K562 (cell line): ENCODE measurements at regions not wholly inside any gene's neighbourhood (a gene's known extent, or its start where the extent isn't known, plus 50 kb on each side); places are given as distances from the start of the nearest gene placed in this dataset.

Experiments used
- ATAC-seq: fragments of 200-7000 bp; cut with Tn5 transposase; 3 replicates; pipeline ENCODE4 v1.9.1; 2020; ENCODE audit warnings: moderate library complexity
- BruUV-seq: library from RNA; stranded (reverse); fragments of 400-500 nt; replicated peaks from 2 replicates; lab custom pipeline; 2021; lab: Mats Ljungman, UMichigan
- CTCF ChIA-PET: fragments of 300-600 bp; formaldehyde crosslinking; extraction: SDS; loops from one replicate; lab custom pipeline; 2021; ENCODE audit warnings: low intra/inter-chr PET ratio; lab: Yijun Ruan, JAX
- POLR2A ChIA-PET: fragments of 300-600, 350-650 bp; sonication (Branson Sonifier 250); formaldehyde crosslinking; extraction: SDS; loops from one replicate; lab custom pipeline; 2021; ENCODE audit warnings: antibody characterized with exemption, inconsistent platforms; lab: Yijun Ruan, JAX
- DNase-seq, 4 experiments: peaks; one replicate each; pipeline versions ENCODE4 v3.0.0 to v3.0.0-alpha.2; 2011 to 2018; ENCODE audit warnings: low spot score in 3 of 4, mixed read lengths in 3 of 4; ENCODE audit errors: extremely low read depth in 1 of 4
- FAIRE-seq: peaks from 2 replicates; lab custom pipeline; 2011; peaks lifted over from hg19 to GRCh38; lab: Jason Lieb, UNC
- H2AFZ ChIP-seq: 2 replicates; pipeline ENCODE4 v1.6.0; 2011; ENCODE audit warnings: low read depth, low read length, control low read depth, inconsistent platforms
- H3K27ac ChIP-seq: fragments of 200-600 bp; 3 replicates; pipeline ENCODE4 v1.8.0; 2011; ENCODE audit warnings: low read depth, mild to moderate bottlenecking, control low read depth, inconsistent platforms, low read length, moderate library complexity, mixed read lengths; ENCODE audit errors: extremely low read depth
- H3K27me3 ChIP-seq, 2 experiments: fragments of 300-600 bp in 1 of 2; 2 replicates in 1 of 2; 3 replicates in 1 of 2; pipeline versions ENCODE4 v1.6.0 to v1.8.0; 2011; ENCODE audit warnings: inconsistent platforms in 2 of 2, low read length in 2 of 2, mild to moderate bottlenecking in 1 of 2, mixed read lengths in 1 of 2, moderate library complexity in 1 of 2; ENCODE audit not compliant: control insufficient read depth in 2 of 2, insufficient read depth in 2 of 2
- H3K36me3 ChIP-seq: fragments of 300-600 bp; 3 replicates; pipeline ENCODE4 v1.8.0; 2011; ENCODE audit warnings: mild to moderate bottlenecking, low read length, inconsistent platforms; ENCODE audit not compliant: control insufficient read depth, insufficient read depth
- H3K4me1 ChIP-seq, 2 experiments: fragments of 200-600 bp in 1 of 2; replicated peaks in 1 of 2; 2 replicates in 1 of 2; 3 replicates in 1 of 2; pipeline versions ENCODE4 v1.5.1 to v1.8.0; 2011; ENCODE audit warnings: inconsistent platforms in 2 of 2, low read length in 2 of 2, mild to moderate bottlenecking in 1 of 2, mixed read lengths in 1 of 2, moderate library complexity in 1 of 2; ENCODE audit not compliant: control insufficient read depth in 2 of 2, insufficient read depth in 2 of 2
- H3K4me2 ChIP-seq: 2 replicates; pipeline ENCODE4 v1.6.1; 2011; ENCODE audit warnings: low read length, control low read depth, inconsistent platforms, mixed read lengths; ENCODE audit not compliant: insufficient read depth
- H3K4me3 ChIP-seq: fragments of 200-600 bp; sonication (generic), shearing (Covaris generic); 2 replicates; pipeline ENCODE4 v1.5.1; 2016; ENCODE audit warnings: control low read depth, inconsistent platforms
- H3K79me2 ChIP-seq: fragments of 200-600 bp; 3 replicates; pipeline ENCODE4 v1.8.0; 2011; ENCODE audit warnings: low read length, inconsistent platforms; ENCODE audit not compliant: control insufficient read depth, insufficient read depth
- H3K9ac ChIP-seq, 2 experiments: 2 replicates each; pipeline versions ENCODE4 v1.6.0 to v1.6.1; 2011; ENCODE audit warnings: low read depth in 2 of 2, low read length in 2 of 2, control low read depth in 1 of 2, inconsistent platforms in 1 of 2, mild to moderate bottlenecking in 1 of 2, mixed read lengths in 1 of 2; ENCODE audit not compliant: insufficient read depth in 1 of 2
- H3K9me1 ChIP-seq: one replicate; pipeline ENCODE4 v1.6.0; 2011; ENCODE audit warnings: inconsistent platforms, mild to moderate bottlenecking, low read length, moderate library complexity; ENCODE audit not compliant: control insufficient read depth, insufficient read depth
- H3K9me3 ChIP-seq: replicated peaks from 2 replicates; pipeline ENCODE4 v1.5.1; 2011; ENCODE audit warnings: low read depth, low read length, inconsistent platforms; ENCODE audit not compliant: control insufficient read depth, insufficient read depth
- H4K20me1 ChIP-seq: replicated peaks from 2 replicates; pipeline ENCODE4 v1.6.1; 2011; ENCODE audit warnings: low read length, inconsistent platforms, mixed read lengths; ENCODE audit not compliant: control insufficient read depth, insufficient read depth
- CSDE1 ChIP-seq, 2 experiments: fragments of 450-650 bp; IDR thresholded peaks; 2 replicates each; pipeline ENCODE4 v1.6.1; 2016; ENCODE audit warnings: mild to moderate bottlenecking in 1 of 2
- HDGF ChIP-seq: fragments of 450-650 bp; IDR thresholded peaks from 2 replicates; pipeline ENCODE4 v1.6.1; 2016
- JUNB ChIP-seq: fragments of 450-650 bp; formaldehyde crosslinking; conservative IDR thresholded peaks from 2 replicates; pipeline ENCODE4 v1.4.0; 2020; ENCODE audit warnings: mild to moderate bottlenecking
- JUND ChIP-seq, 2 experiments: IDR thresholded peaks; 2 replicates in 1 of 2; 3 replicates in 1 of 2; pipeline ENCODE4 v1.6.1; 2011; ENCODE audit warnings: borderline replicate concordance in 2 of 2, low read depth in 2 of 2, low read length in 2 of 2, improper control_type of control experiment in 1 of 2, missing biosample characterization in 1 of 2, missing genetic modification characterization in 1 of 2, missing genetic modification reagents in 1 of 2
- MBD2 ChIP-seq: sonication (generic); IDR thresholded peaks from 2 replicates; pipeline ENCODE4 v1.6.1; 2016; ENCODE audit warnings: low read depth, borderline replicate concordance
- NCOR1 ChIP-seq: fragments of 450-650 bp; IDR thresholded peaks from 2 replicates; pipeline ENCODE4 v1.6.1; 2016; ENCODE audit warnings: mild to moderate bottlenecking, moderate library complexity
- PCBP2 ChIP-seq: fragments of 200-400 bp; formaldehyde crosslinking; IDR thresholded peaks from 2 replicates; pipeline ENCODE4 v1.6.1; 2018; ENCODE audit warnings: low read length, low read depth, mild to moderate bottlenecking, moderate library complexity; ENCODE audit not compliant: poor library complexity, severe bottlenecking
- SMARCA5 ChIP-seq: fragments of 450-650 bp; IDR thresholded peaks from 2 replicates; pipeline ENCODE4 v1.6.1; 2016
- SMARCB1 ChIP-seq: IDR thresholded peaks from 2 replicates; pipeline ENCODE4 v1.6.1; 2011; ENCODE audit warnings: improper control_type of control experiment, low read depth; ENCODE audit not compliant: insufficient read length
- SNIP1 ChIP-seq: fragments of 450-650 bp; IDR thresholded peaks from 2 replicates; pipeline ENCODE4 v1.7.1; 2017; ENCODE audit warnings: low read depth, mild to moderate bottlenecking
- SREBF2 ChIP-seq: sonication (generic); formaldehyde crosslinking; IDR thresholded peaks from 2 replicates; pipeline ENCODE4 v1.4.0; 2020; ENCODE audit warnings: mild to moderate bottlenecking, missing genetic modification reagents
- TCF7 ChIP-seq: sonication (generic); IDR thresholded peaks from 2 replicates; pipeline ENCODE4 v1.6.1; 2016; ENCODE audit warnings: antibody characterized with exemption, borderline replicate concordance
- TOE1 ChIP-seq, 2 experiments: fragments of 450-650 bp in 1 of 2; sonication (generic) in 1 of 2; formaldehyde crosslinking in 1 of 2; IDR thresholded peaks; 2 replicates each; pipeline versions ENCODE4 v1.7.1 to v1.8.0; 2016 to 2022; ENCODE audit warnings: borderline replicate concordance in 2 of 2, mild to moderate bottlenecking in 2 of 2, antibody characterized with exemption in 1 of 2, inconsistent platforms in 1 of 2, low read depth in 1 of 2, missing genetic modification reagents in 1 of 2, moderate library complexity in 1 of 2
- ZNF212 ChIP-seq: fragments of 450-650 bp; formaldehyde crosslinking; IDR thresholded peaks from 2 replicates; pipeline ENCODE4 v1.4.0; 2020; ENCODE audit warnings: mild to moderate bottlenecking
- ZNF311 ChIP-seq: fragments of 250-450 bp; sonication (Bioruptor Pico); IDR thresholded peaks from 2 replicates; pipeline ENCODE4 v1.4.0; 2020; ENCODE audit warnings: mild to moderate bottlenecking, moderate library complexity
- ZNF41 ChIP-seq: fragments of 250-450 bp; sonication (Bioruptor Pico); conservative IDR thresholded peaks from 2 replicates; pipeline ENCODE4 v1.4.0; 2020; ENCODE audit warnings: mild to moderate bottlenecking
- ZNF717 ChIP-seq: fragments of 250-450 bp; sonication (Bioruptor Pico); IDR thresholded peaks from 2 replicates; pipeline ENCODE4 v1.5.0; 2021
- ZNF830 ChIP-seq: fragments of 250-450 bp; sonication (Bioruptor Pico); IDR thresholded peaks from 2 replicates; pipeline ENCODE4 v1.5.0; 2021; ENCODE audit warnings: mild to moderate bottlenecking
- in situ Hi-C: fragments of 300-500 bp; cut with MboI; formaldehyde crosslinking; loops from 4 replicates; pipeline ENCODE4 v1.15.0; 2018; ENCODE audit warnings: inconsistent platforms, mixed read lengths
- intact Hi-C: fragments of 100-400 bp; cut with micrococcal nuclease; formaldehyde crosslinking; loops from 2 replicates; pipeline ENCODE4 v1.14.2; 2022
- TF ChIP-seq, protein P1 (sequence below), 3 experiments: IDR thresholded peaks in 2 of 3; conservative IDR thresholded peaks in 1 of 3; 2 replicates each; pipeline ENCODE4 v1.5.1; 2011 to 2012; ENCODE audit warnings: low read length in 3 of 3, mild to moderate bottlenecking in 3 of 3, control low read depth in 2 of 3, improper control_type of control experiment in 1 of 3, inconsistent platforms in 1 of 3, low read depth in 1 of 3, mixed read lengths in 1 of 3, moderate library complexity in 1 of 3; ENCODE audit not compliant: insufficient read depth in 2 of 3

DNA sequence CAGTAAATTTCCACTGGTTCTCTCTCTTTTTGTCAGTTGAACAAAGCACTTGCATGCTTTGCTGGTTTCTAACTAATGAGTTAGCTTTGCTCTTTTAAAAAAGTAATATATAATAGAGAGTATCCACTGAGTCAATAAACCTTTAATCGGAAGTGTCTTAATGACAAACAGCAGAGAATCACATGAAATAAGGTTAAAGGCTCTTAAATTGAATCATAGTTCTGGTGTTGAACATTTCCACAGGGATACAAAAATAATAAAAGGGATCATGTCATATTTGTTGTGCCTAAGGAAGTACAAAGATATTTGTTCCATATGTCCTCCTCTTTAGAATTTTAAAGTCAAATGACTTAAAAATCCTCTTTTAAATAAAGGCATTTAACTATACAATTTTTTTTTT is 362.6 kb downstream of the LRIG3 start (continued):
- TF ChIP-seq, protein P1, sequence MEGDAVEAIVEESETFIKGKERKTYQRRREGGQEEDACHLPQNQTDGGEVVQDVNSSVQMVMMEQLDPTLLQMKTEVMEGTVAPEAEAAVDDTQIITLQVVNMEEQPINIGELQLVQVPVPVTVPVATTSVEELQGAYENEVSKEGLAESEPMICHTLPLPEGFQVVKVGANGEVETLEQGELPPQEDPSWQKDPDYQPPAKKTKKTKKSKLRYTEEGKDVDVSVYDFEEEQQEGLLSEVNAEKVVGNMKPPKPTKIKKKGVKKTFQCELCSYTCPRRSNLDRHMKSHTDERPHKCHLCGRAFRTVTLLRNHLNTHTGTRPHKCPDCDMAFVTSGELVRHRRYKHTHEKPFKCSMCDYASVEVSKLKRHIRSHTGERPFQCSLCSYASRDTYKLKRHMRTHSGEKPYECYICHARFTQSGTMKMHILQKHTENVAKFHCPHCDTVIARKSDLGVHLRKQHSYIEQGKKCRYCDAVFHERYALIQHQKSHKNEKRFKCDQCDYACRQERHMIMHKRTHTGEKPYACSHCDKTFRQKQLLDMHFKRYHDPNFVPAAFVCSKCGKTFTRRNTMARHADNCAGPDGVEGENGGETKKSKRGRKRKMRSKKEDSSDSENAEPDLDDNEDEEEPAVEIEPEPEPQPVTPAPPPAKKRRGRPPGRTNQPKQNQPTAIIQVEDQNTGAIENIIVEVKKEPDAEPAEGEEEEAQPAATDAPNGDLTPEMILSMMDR (IDR thresholded peaks at IDR 0.05 in 2 of 3, conservative IDR thresholded peaks at IDR 0.05 in 1 of 3; ENCODE audit: insufficient read depth in 2 of 3, low read depth in 1 of 3, low read length in 3 of 3) = no peak
- TF ChIP-seq TCF7 = no peak
- no peak for TF ChIP-seq JUNB (CRISPR knock-in tag)
- no peak for TF ChIP-seq ZNF212 (CRISPR knock-in tag)
- no peak for TF ChIP-seq SMARCB1
- TF ChIP-seq ZNF311 (CRISPR knock-in tag) = no peak
- no peak for TF ChIP-seq ZNF41 (CRISPR knock-in tag)
- TF ChIP-seq SMARCA5 = no peak
- no peak for TF ChIP-seq MBD2
- no peak for TF ChIP-seq ZNF717 (CRISPR knock-in tag)
- TF ChIP-seq HDGF = no peak
- no peak for TF ChIP-seq CSDE1 (IDR thresholded peaks at IDR 0.05)

GRCh38 chr12:58563621-58564020 is 356.7 kb downstream of the LRIG3 start:
- Histone ChIP-seq H3K4me3 (no peak overlapping the region), H3K9me3 (0 out of 2 replicates have a peak, but pooled peaks cover 2% of the 10 kb centered on the region), H4K20me1 (no peaks in the 10 kb centered on the region), H3K27ac (no peak overlapping the region), H3K9ac (no peak overlapping the region), H3K79me2 (no peaks in the 10 kb centered on the region), H3K4me1 (no peaks in the 10 kb centered on the region), H2AFZ (no peak overlapping the region), H3K27me3 (no peaks in the 10 kb centered on the region), H3K9me1 (no peaks in the 10 kb centered on the region), H3K36me3 (no peaks in the 10 kb centered on the region), H3K4me2 (no peak overlapping the region)
- FAIRE-seq (no peak), ATAC-seq (no peak), DNase-seq (no peak)
- BruUV-seq = no TSS peak
- CTCF ChIA-PET = no interaction called here
- TF ChIP-seq PCBP2 = no peak
- no peak for TF ChIP-seq SREBF2 (CRISPR knock-in tag)
- TF ChIP-seq NCOR1 = no peak
- no peak for TF ChIP-seq ZNF830
- TF ChIP-seq TOE1 (IDR thresholded peaks at IDR 0.05; ENCODE audit: borderline replicate concordance) = no peak
- TF ChIP-seq TOE1 (CRISPR knock-in tag; IDR thresholded peaks at IDR 0.05; ENCODE audit: borderline replicate concordance, low read depth) = no peak
- no peak for TF ChIP-seq SNIP1
- no peak for TF ChIP-seq JUND (IDR thresholded peaks at IDR 0.05; ENCODE audit: borderline replicate concordance, low read depth, low read length)
- no peak for TF ChIP-seq JUND (tag; IDR thresholded peaks at IDR 0.05; ENCODE audit: borderline replicate concordance, low read depth, low read length)
- intact Hi-C loops (no loop called here), in situ Hi-C loops (no loop called here)
- POLR2A ChIA-PET = no interaction called here
